Esophagus muscularis mucosa (tissue), 4 donors: ENCODE measurements at regions not wholly inside any gene's neighbourhood (a gene's known extent, or its start where the extent isn't known, plus 50 kb on each side); places are given as distances from the start of the nearest gene placed in this dataset.

Experiments
- CTCF ChIP-seq, 3 experiments: fragments of 200-600 bp in 2 of 3; fragments of 450-650 bp in 1 of 3; sonication (generic) in 2 of 3; IDR thresholded peaks; one replicate each; pipeline ENCODE4 v1.5.1; 2017 to 2019; ENCODE audit warnings: antibody characterized with exemption in 3 of 3, mild to moderate bottlenecking in 2 of 3, moderate library complexity in 1 of 3
- EP300 ChIP-seq: sonication (generic); formaldehyde crosslinking; IDR thresholded peaks from one replicate; pipeline ENCODE4 v1.6.1; 2017; ENCODE audit warnings: antibody characterized with exemption
- POLR2A ChIP-seq: fragments of 450-650 bp; IDR thresholded peaks from one replicate; pipeline ENCODE4 v1.6.1; 2017; ENCODE audit warnings: antibody characterized with exemption, moderate library complexity, mild to moderate bottlenecking, low read depth
- POLR2AphosphoS5 ChIP-seq, 2 donors: sonication (generic); formaldehyde crosslinking; IDR thresholded peaks; one replicate each; pipeline ENCODE4 v1.6.1; 2017; ENCODE audit warnings: antibody characterized with exemption in 2 of 2

GRCh38 chr2:71788186-71788525 is 334.8 kb downstream of the DYSF start:
- no peak for TF ChIP-seq CTCF (IDR thresholded peaks at IDR 0.05)
- no peak for TF ChIP-seq POLR2A
- TF ChIP-seq EP300, result no peak
- no peak for TF ChIP-seq POLR2AphosphoS5 (IDR thresholded peaks at IDR 0.05)
